GM12873 (cell line): ENCODE measurements at regions not wholly inside any gene's neighbourhood (a gene's known extent, or its start where the extent isn't known, plus 50 kb on each side); places are given as distances from the start of the nearest gene placed in this dataset.

Source experiments
- TF ChIP-seq, protein P1 (sequence below): IDR thresholded peaks from 2 replicates; pipeline ENCODE4 v1.5.1; 2012; ENCODE audit warnings: low read depth, mild to moderate bottlenecking, moderate library complexity, low read length, control low read depth; ENCODE audit not compliant: insufficient read depth; ENCODE audit errors: missing control alignments

DNA sequence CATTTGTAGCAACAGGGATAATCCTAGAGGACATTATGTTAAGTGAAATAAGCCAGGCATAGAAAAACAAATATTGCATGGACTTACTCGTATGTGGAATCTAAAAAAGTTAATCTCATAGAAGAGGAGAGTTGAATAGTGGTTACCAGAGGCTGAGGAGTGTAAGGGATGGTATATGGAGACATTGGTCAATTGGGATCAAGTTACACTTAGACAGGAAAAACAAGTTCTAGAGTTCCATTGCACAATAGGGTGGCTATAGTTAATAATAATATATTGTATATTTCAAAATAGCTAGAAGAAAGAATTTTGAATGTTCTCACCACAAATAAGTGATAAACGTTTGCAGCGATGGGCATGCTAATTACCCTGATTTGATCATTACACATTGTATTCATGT is 354.6 kb downstream of the SEC16B start:
- TF ChIP-seq, protein P1, sequence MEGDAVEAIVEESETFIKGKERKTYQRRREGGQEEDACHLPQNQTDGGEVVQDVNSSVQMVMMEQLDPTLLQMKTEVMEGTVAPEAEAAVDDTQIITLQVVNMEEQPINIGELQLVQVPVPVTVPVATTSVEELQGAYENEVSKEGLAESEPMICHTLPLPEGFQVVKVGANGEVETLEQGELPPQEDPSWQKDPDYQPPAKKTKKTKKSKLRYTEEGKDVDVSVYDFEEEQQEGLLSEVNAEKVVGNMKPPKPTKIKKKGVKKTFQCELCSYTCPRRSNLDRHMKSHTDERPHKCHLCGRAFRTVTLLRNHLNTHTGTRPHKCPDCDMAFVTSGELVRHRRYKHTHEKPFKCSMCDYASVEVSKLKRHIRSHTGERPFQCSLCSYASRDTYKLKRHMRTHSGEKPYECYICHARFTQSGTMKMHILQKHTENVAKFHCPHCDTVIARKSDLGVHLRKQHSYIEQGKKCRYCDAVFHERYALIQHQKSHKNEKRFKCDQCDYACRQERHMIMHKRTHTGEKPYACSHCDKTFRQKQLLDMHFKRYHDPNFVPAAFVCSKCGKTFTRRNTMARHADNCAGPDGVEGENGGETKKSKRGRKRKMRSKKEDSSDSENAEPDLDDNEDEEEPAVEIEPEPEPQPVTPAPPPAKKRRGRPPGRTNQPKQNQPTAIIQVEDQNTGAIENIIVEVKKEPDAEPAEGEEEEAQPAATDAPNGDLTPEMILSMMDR: no peak

DNA sequence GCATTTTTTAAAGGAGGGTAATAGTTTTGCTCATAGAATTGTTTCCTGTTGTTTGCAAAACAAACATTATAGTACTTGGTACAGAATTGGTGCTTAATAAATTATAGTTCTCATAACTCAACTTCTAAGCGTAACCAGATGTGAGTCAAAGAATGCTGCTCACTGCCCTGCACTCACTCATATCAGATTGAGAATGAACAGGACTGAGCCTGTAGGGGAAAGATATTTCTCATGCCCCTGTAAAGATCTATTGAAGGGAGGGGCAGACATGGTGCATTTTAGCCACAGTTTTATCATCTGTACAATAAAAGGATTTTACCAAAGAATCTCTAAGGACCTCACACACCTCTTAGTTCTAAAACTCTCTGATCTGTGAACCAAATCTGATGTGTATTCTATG is 358.5 kb downstream of the SEC16B start:
- TF ChIP-seq, protein P1: no peak

DNA sequence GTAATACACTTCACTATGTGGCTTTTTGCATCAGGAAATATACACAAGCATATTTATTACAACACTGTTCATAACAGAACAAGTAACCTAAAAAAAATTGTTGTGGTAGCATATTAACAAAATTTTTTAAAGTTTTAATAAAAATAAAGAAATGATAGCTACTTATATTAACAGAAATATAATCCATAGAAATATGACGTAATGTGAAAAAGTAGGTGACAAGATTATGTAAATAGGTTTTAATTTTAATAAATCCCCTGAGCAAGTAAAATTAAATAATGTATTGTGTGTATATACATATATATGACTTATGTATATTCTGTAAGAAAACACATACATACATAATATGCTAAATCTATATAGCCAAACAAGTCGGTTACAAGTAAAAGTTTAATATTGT is 359.9 kb downstream of the SEC16B start:
- TF ChIP-seq, protein P1: no peak

DNA sequence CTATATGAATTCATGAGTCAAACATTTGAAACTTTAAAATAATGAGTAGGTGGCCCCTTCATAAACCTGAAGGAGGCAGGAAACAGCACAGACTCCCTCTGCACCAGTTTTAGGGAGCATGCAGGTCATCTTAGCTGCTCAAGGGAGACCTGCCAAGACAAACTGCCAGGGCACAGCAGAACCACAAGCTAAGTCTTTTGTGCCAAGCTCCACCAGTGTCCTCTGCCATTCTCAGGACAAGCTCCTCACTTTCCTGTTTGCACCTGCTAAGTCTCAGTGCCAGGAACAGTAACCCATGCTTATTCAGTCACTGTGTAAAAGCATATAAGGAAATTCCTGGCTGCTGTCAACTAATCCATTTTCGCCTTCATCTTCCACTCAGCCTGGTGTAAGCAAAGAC is 368.9 kb downstream of the SEC16B start:
- TF ChIP-seq, protein P1: no peak

DNA sequence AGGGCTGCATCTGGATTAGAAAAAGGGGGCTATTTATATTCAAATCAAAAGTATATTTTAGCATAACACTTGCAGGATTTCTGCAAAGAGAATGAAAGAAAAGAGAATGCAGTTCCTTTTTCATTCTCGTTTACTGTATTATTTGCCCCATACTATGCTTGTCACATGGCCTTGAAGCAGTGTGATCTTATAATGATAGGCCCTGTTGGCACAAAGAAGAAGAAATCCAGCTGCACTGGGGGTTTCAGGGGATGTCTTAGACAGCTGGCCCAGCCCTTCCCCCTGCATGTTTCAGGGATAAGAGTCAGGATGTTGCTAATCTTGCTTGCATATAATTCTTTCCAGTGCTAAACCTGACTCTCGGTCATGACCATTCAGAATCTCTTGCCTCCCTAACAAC is 369.5 kb downstream of the SEC16B start:
- TF ChIP-seq, protein P1: no peak

DNA sequence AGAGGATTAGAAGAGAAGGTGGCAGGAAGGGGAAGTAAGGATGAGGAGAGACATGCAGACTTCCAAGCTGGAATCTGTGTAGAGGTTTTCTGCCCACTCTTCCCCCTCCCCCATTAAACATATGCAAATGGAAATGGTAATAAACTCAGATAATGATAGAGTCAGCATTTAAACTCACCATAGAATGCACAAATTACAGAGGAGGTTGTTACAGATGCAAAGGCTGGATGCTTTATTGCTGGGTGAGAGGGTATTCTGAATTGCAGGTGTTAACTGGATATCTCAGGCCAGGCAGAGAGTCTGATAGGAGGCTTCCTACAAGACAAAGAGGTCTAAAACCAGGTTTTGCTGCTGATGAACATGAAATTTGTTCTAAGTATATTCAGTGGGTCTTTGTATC is 372.5 kb downstream of the SEC16B start:
- TF ChIP-seq, protein P1: no peak

DNA sequence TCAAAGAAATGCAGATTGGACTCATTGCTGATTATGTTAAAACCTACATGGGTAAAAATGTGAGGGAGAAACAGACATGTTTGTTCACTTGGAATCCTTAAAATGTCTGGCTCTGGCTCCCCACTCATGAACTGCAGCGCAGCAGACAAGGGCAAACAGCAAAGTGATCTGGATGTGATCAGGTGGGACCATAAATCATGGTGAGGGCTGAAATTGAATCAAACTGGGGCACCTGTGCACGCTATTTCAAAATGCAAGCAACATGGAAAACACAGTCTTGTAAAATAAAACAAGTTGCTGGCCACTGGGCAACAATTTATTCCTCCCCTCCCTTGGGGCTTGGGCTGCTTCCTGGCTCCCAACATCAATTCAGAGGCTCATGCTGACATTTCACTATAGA is 373.4 kb downstream of the SEC16B start:
- TF ChIP-seq, protein P1: no peak
